K562 (cell line): ENCODE measurements at regions not wholly inside any gene's neighbourhood (a gene's known extent, or its start where the extent isn't known, plus 50 kb on each side); places are given as distances from the start of the nearest gene placed in this dataset.

Experiments
- BRCA1 ChIP-seq, 2 experiments: fragments of 450-650 bp in 1 of 2; sonication (generic) in 1 of 2; formaldehyde crosslinking in 1 of 2; IDR thresholded peaks; 2 replicates each; pipeline versions ENCODE4 v1.5.0 to v1.6.1; 2017 to 2020; ENCODE audit warnings: mild to moderate bottlenecking in 1 of 2, missing genetic modification reagents in 1 of 2
- CEBPB ChIP-seq: fragments of 450-650 bp; IDR thresholded peaks from 2 replicates; pipeline ENCODE4 v1.6.1; 2016; ENCODE audit warnings: missing genetic modification characterization, missing compliant biosample characterization
- NCOR1 ChIP-seq: fragments of 450-650 bp; IDR thresholded peaks from 2 replicates; pipeline ENCODE4 v1.6.1; 2016; ENCODE audit warnings: mild to moderate bottlenecking, moderate library complexity
- NFIC ChIP-seq: fragments of 450-650 bp; IDR thresholded peaks from 2 replicates; pipeline ENCODE4 v1.6.1; 2017; ENCODE audit warnings: mild to moderate bottlenecking, inconsistent platforms
- POLR2A ChIP-seq: fragments of 450-650 bp; conservative IDR thresholded peaks from 2 replicates; pipeline ENCODE4 v1.6.1; 2016
- SMAD1 ChIP-seq: fragments of 150-350 bp; IDR thresholded peaks from 2 replicates; pipeline ENCODE4 v1.6.1; 2014; ENCODE audit warnings: low read length, low read depth; ENCODE audit not compliant: partially characterized antibody
- TF ChIP-seq, protein P1 (sequence below): sonication (generic); formaldehyde crosslinking; IDR thresholded peaks from 2 replicates; pipeline ENCODE4 v1.9.0; 2022; ENCODE audit warnings: mild to moderate bottlenecking, missing genetic modification reagents
- TF ChIP-seq, protein P2 (sequence below): IDR thresholded peaks from 3 replicates; pipeline ENCODE4 v1.6.1; 2011; ENCODE audit warnings: borderline replicate concordance, mild to moderate bottlenecking; ENCODE audit not compliant: insufficient read length, insufficient read depth

DNA sequence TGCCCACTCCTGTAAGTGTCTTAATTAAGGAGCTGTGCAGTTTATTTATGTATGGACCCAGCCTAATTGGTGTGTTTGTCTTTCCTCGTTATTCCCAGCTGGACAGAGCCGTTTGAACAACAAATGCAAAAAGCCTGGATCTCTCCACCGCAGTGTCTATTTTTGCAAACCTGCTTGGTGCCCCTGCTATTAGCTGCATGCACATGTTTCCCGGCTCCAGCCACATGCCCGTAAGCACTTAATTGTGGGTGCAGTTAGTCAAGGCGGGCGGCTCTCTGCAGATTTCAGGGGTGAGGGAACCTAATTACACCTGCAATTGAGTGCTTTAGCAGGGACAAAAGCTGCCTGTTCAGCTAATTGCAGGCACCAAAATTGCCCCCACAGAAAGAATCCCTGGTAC is 74.0 kb upstream of the GSE1 start:
- TF ChIP-seq NFIC: no peak
- TF ChIP-seq BRCA1 (IDR thresholded peaks at IDR 0.05): no peak
- TF ChIP-seq BRCA1 (CRISPR knock-in tag; IDR thresholded peaks at IDR 0.05): no peak
- TF ChIP-seq POLR2A: no peak
- TF ChIP-seq SMAD1: no peak
- no peak for TF ChIP-seq NCOR1
- TF ChIP-seq, protein P1, sequence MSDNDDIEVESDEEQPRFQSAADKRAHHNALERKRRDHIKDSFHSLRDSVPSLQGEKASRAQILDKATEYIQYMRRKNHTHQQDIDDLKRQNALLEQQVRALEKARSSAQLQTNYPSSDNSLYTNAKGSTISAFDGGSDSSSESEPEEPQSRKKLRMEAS: no peak
- TF ChIP-seq, protein P2, sequence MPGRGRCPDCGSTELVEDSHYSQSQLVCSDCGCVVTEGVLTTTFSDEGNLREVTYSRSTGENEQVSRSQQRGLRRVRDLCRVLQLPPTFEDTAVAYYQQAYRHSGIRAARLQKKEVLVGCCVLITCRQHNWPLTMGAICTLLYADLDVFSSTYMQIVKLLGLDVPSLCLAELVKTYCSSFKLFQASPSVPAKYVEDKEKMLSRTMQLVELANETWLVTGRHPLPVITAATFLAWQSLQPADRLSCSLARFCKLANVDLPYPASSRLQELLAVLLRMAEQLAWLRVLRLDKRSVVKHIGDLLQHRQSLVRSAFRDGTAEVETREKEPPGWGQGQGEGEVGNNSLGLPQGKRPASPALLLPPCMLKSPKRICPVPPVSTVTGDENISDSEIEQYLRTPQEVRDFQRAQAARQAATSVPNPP: no peak
- no peak for TF ChIP-seq CEBPB (tag)
